Mesendoderm (in vitro differentiated cells): ENCODE measurements at regions not wholly inside any gene's neighbourhood (a gene's known extent, or its start where the extent isn't known, plus 50 kb on each side); places are given as distances from the start of the nearest gene placed in this dataset.

ENCODE experiments used
- DNase-seq: peaks from one replicate; pipeline ENCODE4 v3.0.0; 2013
- H2AK5ac ChIP-seq: 2 replicates; pipeline ENCODE4 v1.6.1; 2013; ENCODE audit warnings: low read length, inconsistent platforms
- H2BK120ac ChIP-seq: 2 replicates; pipeline ENCODE4 v1.6.1; 2013; ENCODE audit warnings: low read depth, mild to moderate bottlenecking, low read length, moderate library complexity, mixed read lengths
- H2BK15ac ChIP-seq: replicated peaks from 2 replicates; pipeline ENCODE4 v1.6.1; 2013; ENCODE audit warnings: low read depth, mild to moderate bottlenecking, moderate library complexity
- H2BK5ac ChIP-seq: 2 replicates; pipeline ENCODE4 v1.6.1; 2013; ENCODE audit warnings: low read length, inconsistent platforms
- H3K18ac ChIP-seq: 2 replicates; pipeline ENCODE4 v1.6.1; 2013; ENCODE audit warnings: mild to moderate bottlenecking, low read length, mixed read lengths
- H3K23ac ChIP-seq: one replicate; pipeline ENCODE4 v1.6.1; 2013; ENCODE audit warnings: low read length
- H3K27ac ChIP-seq: 2 replicates; pipeline ENCODE4 v1.5.1; 2013; ENCODE audit warnings: low read depth, mild to moderate bottlenecking, inconsistent platforms, low read length, moderate library complexity
- H3K27me3 ChIP-seq: 2 replicates; pipeline ENCODE4 v1.6.1; 2013; ENCODE audit warnings: low read length, control low read depth, mild to moderate bottlenecking, inconsistent platforms; ENCODE audit not compliant: insufficient read depth, poor library complexity
- H3K36me3 ChIP-seq: 2 replicates; pipeline ENCODE4 v1.6.1; 2013; ENCODE audit warnings: low read length, inconsistent platforms; ENCODE audit not compliant: control insufficient read depth, insufficient read depth
- H3K4ac ChIP-seq: one replicate; pipeline ENCODE4 v1.6.1; 2013; ENCODE audit warnings: low read depth, mild to moderate bottlenecking, low read length, moderate library complexity
- H3K4me1 ChIP-seq: 2 replicates; pipeline ENCODE4 v1.6.1; 2013; ENCODE audit warnings: low read depth, low read length, inconsistent platforms; ENCODE audit not compliant: control insufficient read depth
- H3K4me2 ChIP-seq: 2 replicates; pipeline ENCODE4 v1.6.1; 2013; ENCODE audit warnings: low read length
- H3K4me3 ChIP-seq: 2 replicates; pipeline ENCODE4 v1.5.1; 2013; ENCODE audit warnings: mild to moderate bottlenecking, low read length
- H3K56ac ChIP-seq: one replicate; pipeline ENCODE4 v1.6.1; 2013; ENCODE audit warnings: low read length
- H3K79me1 ChIP-seq: 2 replicates; pipeline ENCODE4 v1.6.1; 2013; ENCODE audit warnings: low read length, inconsistent platforms
- H3K79me2 ChIP-seq: 2 replicates; pipeline ENCODE4 v1.6.1; 2013; ENCODE audit warnings: mild to moderate bottlenecking, low read length; ENCODE audit not compliant: control insufficient read depth, insufficient read depth
- H3K9ac ChIP-seq: 2 replicates; pipeline ENCODE4 v1.6.1; 2013; ENCODE audit warnings: low read length, inconsistent platforms
- H4K5ac ChIP-seq: one replicate; pipeline ENCODE4 v1.6.1; 2013; ENCODE audit warnings: low read length
- H4K8ac ChIP-seq: one replicate; pipeline ENCODE4 v1.6.1; 2013; ENCODE audit warnings: low read depth, mild to moderate bottlenecking, control low read depth, low read length, moderate library complexity
- WGBS: extraction: QIAGEN DNeasy Blood & Tissue Kit; methylation state at CpG from one replicate; pipeline ENCODE4 v1.1.7; 2013; ENCODE audit warnings: low lambda C conversion rate, missing lambda C conversion rate; ENCODE audit not compliant: insufficient coverage; ENCODE audit errors: extremely low coverage; 5-methylcytosine and 5-hydroxymethylcytosine counted together

GRCh38 chr9:129341987-129342348, 163.9 kb upstream of the IER5L start:
- Histone ChIP-seq H3K36me3 (no peaks in the 10 kb centered on the region), H3K56ac (no peak overlapping the region), H3K9ac (no peak overlapping the region), H3K18ac (no peak overlapping the region), H4K8ac (no peak overlapping the region), H4K5ac (no peak overlapping the region), H3K4me1 (peaks cover 2% of the 10 kb centered on the region), H2BK120ac (no peak overlapping the region), H3K4me2 (no peak overlapping the region), H2BK15ac (no peak overlapping the region), H3K27me3 (no peaks in the 10 kb centered on the region), H3K79me1 (no peaks in the 10 kb centered on the region), H3K4me3 (no peak overlapping the region), H2BK5ac (no peak overlapping the region), H2AK5ac (no peak overlapping the region), H3K4ac (no peak overlapping the region), H3K79me2 (no peaks in the 10 kb centered on the region), H3K23ac (no peak overlapping the region), H3K27ac (no peak overlapping the region)
- no peak for DNase-seq
- no CpG with 5 or more reads among the region's 8 CpGs for WGBS

- H3K79me1 ChIP-seq: no peaks in the 10 kb centered on the region
Observed at GRCh38 chr9:129341171-129341986, 163.3 kb upstream of the IER5L start.

DNA sequence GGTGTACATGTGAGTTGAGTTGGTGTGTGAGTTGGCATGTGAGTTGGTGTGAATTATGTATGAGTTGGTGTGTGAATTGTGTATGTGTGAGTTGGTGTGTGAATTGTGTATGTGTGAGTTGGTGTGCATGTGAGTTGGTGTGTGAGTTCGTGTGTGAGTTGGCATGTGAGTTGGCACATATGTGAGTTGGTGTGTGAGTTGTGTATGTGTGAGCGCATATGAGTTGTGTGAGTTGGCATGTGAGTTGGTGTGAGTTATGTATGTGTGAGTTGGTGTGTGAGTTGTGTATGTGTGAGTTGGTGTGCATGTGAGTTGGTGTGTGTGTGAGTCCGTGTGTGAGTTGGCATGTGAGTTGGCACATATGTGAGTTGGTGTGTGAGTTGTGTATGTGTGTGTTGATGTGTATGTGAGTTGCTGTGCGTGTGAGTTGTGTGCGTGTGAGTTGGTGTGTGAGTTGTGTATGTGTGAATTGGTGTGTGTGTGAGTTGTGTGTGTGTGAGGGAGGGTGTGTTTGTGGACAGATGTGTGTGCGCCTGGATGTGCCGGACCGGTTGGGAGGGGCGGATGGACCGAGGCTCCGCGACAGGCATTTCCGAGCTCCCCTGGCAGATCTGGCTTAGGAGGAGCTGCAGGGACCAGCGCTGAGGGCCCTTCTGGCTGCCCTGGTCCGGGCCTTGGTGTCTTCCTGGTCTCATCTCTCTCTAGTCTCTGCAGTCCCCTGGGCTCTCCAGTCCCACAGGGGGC, 162.5 kb upstream of the IER5L start:
- Histone ChIP-seq H2AK5ac (no peak overlapping the region), H3K18ac (peak overlapping the region; percentile 9), H3K79me1 (no peaks in the 10 kb centered on the region), H4K5ac (no peak overlapping the region), H3K9ac (no peak overlapping the region), H2BK15ac (no peak overlapping the region), H2BK120ac (no peak overlapping the region), H3K4me2 (no peak overlapping the region), H3K4ac (no peak overlapping the region), H2BK5ac (no peak overlapping the region), H3K27me3 (no peaks in the 10 kb centered on the region), H3K56ac (peak overlapping the region; percentile 66), H3K4me3 (no peak overlapping the region), H3K36me3 (no peaks in the 10 kb centered on the region), H3K23ac (no peak overlapping the region), H4K8ac (no peak overlapping the region), H3K4me1 (peaks cover 8% of the 10 kb centered on the region), H3K79me2 (no peaks in the 10 kb centered on the region), H3K27ac (no peak overlapping the region)
- DNase-seq: peak; percentile 45
- WGBS: 98% methylated on average over 5 of the region's 15 CpGs

More at GRCh38 chr9:129341171-129341986, 163.3 kb upstream of the IER5L start:
- no peak overlapping the region for H2BK5ac ChIP-seq
- no peak overlapping the region for H2BK15ac ChIP-seq
- no peak overlapping the region for H3K4me3 ChIP-seq
- peak overlapping the region; percentile 66 for H3K56ac ChIP-seq
- H3K23ac ChIP-seq: no peak overlapping the region
- H3K4ac ChIP-seq: no peak overlapping the region
- H4K5ac ChIP-seq: no peak overlapping the region
- H3K4me2 ChIP-seq: no peak overlapping the region
- no peak overlapping the region for H2AK5ac ChIP-seq
- no peaks in the 10 kb centered on the region for H3K79me2 ChIP-seq
- WGBS: no CpG with 5 or more reads among the region's 30 CpGs
- no peaks in the 10 kb centered on the region for H3K27me3 ChIP-seq
- H4K8ac ChIP-seq: no peak overlapping the region
- no peaks in the 10 kb centered on the region for H3K36me3 ChIP-seq
- no peak for DNase-seq
- H2BK120ac ChIP-seq: no peak overlapping the region
- H3K4me1 ChIP-seq: peaks cover 2% of the 10 kb centered on the region
- peak overlapping the region; percentile 9 for H3K18ac ChIP-seq
- H3K9ac ChIP-seq: no peak overlapping the region
- H3K27ac ChIP-seq: no peak overlapping the region

GRCh38 chr9:129339539-129340157, 161.6 kb upstream of the IER5L start:
- Histone ChIP-seq H3K4me3 (no peak overlapping the region), H2BK15ac (no peak overlapping the region), H2BK5ac (peak overlapping the region; percentile 21), H3K4me1 (peaks cover 14% of the 10 kb centered on the region), H3K9ac (no peak overlapping the region), H3K4ac (no peak overlapping the region), H4K5ac (no peak overlapping the region), H3K23ac (no peak overlapping the region), H4K8ac (no peak overlapping the region), H3K27ac (no peak overlapping the region), H3K56ac (peak overlapping the region; percentile 54), H3K79me2 (no peaks in the 10 kb centered on the region), H3K79me1 (no peaks in the 10 kb centered on the region), H2AK5ac (peak overlapping the region; percentile 91), H3K36me3 (no peaks in the 10 kb centered on the region), H3K4me2 (no peak overlapping the region), H3K27me3 (no peaks in the 10 kb centered on the region), H2BK120ac (no peak overlapping the region), H3K18ac (no peak overlapping the region)
- DNase-seq: no peak
- WGBS: 100% methylated on average over 3 of the region's 3 CpGs

- H3K27me3 ChIP-seq: no peaks in the 10 kb centered on the region
- no peaks in the 10 kb centered on the region for H3K36me3 ChIP-seq
- H3K56ac ChIP-seq: peak overlapping the region; percentile 54
- H3K4me3 ChIP-seq: no peak overlapping the region
- peak overlapping the region; percentile 1 for H3K18ac ChIP-seq
- DNase-seq: no peak
- H3K4ac ChIP-seq: no peak overlapping the region
- no peak overlapping the region for H3K4me2 ChIP-seq
- no peak overlapping the region for H2BK15ac ChIP-seq
- WGBS: no CpG with 5 or more reads among the region's 19 CpGs
- H3K9ac ChIP-seq: no peak overlapping the region
- peaks cover 16% of the 10 kb centered on the region for H3K4me1 ChIP-seq
- no peak overlapping the region for H4K8ac ChIP-seq
- no peaks in the 10 kb centered on the region for H3K79me2 ChIP-seq
- peak overlapping the region; percentile 46 for H2BK5ac ChIP-seq
- H4K5ac ChIP-seq: no peak overlapping the region
- H2BK120ac ChIP-seq: no peak overlapping the region
- no peak overlapping the region for H3K23ac ChIP-seq
- no peak overlapping the region for H2AK5ac ChIP-seq
- H3K27ac ChIP-seq: no peak overlapping the region
- H3K79me1 ChIP-seq: no peaks in the 10 kb centered on the region
Observed at GRCh38 chr9:129338724-129339430, 160.8 kb upstream of the IER5L start.
